ENCODE measurements at regions not wholly inside any gene's neighbourhood (a gene's known extent, or its start where the extent isn't known, plus 50 kb on each side); places are given as distances from the start of the nearest gene placed in this dataset.

GRCh38 chr10:78173360-78174015 lies 139.8 kb downstream of the RPS24 start:
- Histone ChIP-seq H3K9ac (ENCODE audit: low read depth in 1 of 3, low read length in 3 of 3) (no peak overlapping the region), H3K4me3 (ENCODE audit: low read length in 3 of 3) (no peak overlapping the region), H3K27me3 (ENCODE audit: control insufficient read depth in 3 of 3, insufficient read depth in 3 of 3, low read length in 3 of 3) (peaks cover 0 to 4% (median 3%) of the 10 kb centered on the region in 3 donors), H3K36me3 (ENCODE audit: control insufficient read depth in 3 of 3, insufficient read depth in 3 of 3, low read length in 3 of 3) (no peaks in the 10 kb centered on the region), H3K27ac (ENCODE audit: low read depth, low read length) (no peak overlapping the region), H3K9me3 (ENCODE audit: control insufficient read depth in 3 of 3, low read length in 3 of 3) (no peaks in the 10 kb centered on the region), H3K4me1 (ENCODE audit: control insufficient read depth in 3 of 3, insufficient read depth in 3 of 3, low read length in 3 of 3) (no peaks in the 10 kb centered on the region)

- Histone ChIP-seq H3K9ac (ENCODE audit: low read depth in 1 of 3, low read length in 3 of 3) (no peak overlapping the region), H3K36me3 (ENCODE audit: control insufficient read depth in 3 of 3, insufficient read depth in 3 of 3, low read length in 3 of 3) (no peaks in the 10 kb centered on the region), H3K27me3 (ENCODE audit: control insufficient read depth in 3 of 3, insufficient read depth in 3 of 3, low read length in 3 of 3) (peaks cover 7 to 18% (median 15%) of the 10 kb centered on the region in 3 donors), H3K27ac (ENCODE audit: low read depth, low read length) (no peak overlapping the region), H3K9me3 (ENCODE audit: control insufficient read depth in 3 of 3, low read length in 3 of 3) (no peaks in the 10 kb centered on the region), H3K4me3 (ENCODE audit: low read length in 3 of 3) (no peak overlapping the region), H3K4me1 (ENCODE audit: control insufficient read depth in 3 of 3, insufficient read depth in 3 of 3, low read length in 3 of 3) (no peaks in the 10 kb centered on the region)
These were observed 141.9 kb downstream of the RPS24 start for GRCh38 chr10:78175444-78176015.

- no peak overlapping the region for H3K4me3 ChIP-seq (ENCODE audit: low read length in 3 of 3)
These were observed 143.0 kb downstream of the RPS24 start for GRCh38 chr10:78176320-78177317.

GRCh38 chr10:78177491-78178185 lies 144.0 kb downstream of the RPS24 start:
- Histone ChIP-seq H3K36me3 (ENCODE audit: control insufficient read depth in 3 of 3, insufficient read depth in 3 of 3, low read length in 3 of 3) (no peaks in the 10 kb centered on the region), H3K27me3 (ENCODE audit: control insufficient read depth in 3 of 3, insufficient read depth in 3 of 3, low read length in 3 of 3) (peaks cover 13 to 24% (median 20%) of the 10 kb centered on the region in 3 donors), H3K4me1 (ENCODE audit: control insufficient read depth in 3 of 3, insufficient read depth in 3 of 3, low read length in 3 of 3) (no peaks in the 10 kb centered on the region), H3K4me3 (ENCODE audit: low read length in 3 of 3) (no peak overlapping the region), H3K9ac (ENCODE audit: low read depth in 1 of 3, low read length in 3 of 3) (no peak overlapping the region), H3K27ac (ENCODE audit: low read depth, low read length) (no peak overlapping the region), H3K9me3 (ENCODE audit: control insufficient read depth in 3 of 3, low read length in 3 of 3) (no peaks in the 10 kb centered on the region)

More at GRCh38 chr10:78176320-78177317, 143.0 kb downstream of the RPS24 start:
- H3K27ac ChIP-seq (ENCODE audit: low read depth, low read length) = no peak overlapping the region
- H3K9ac ChIP-seq (ENCODE audit: low read depth in 1 of 3, low read length in 3 of 3) = no peak overlapping the region
- peaks cover 13 to 24% (median 19%) of the 10 kb centered on the region in 3 donors for H3K27me3 ChIP-seq (ENCODE audit: control insufficient read depth in 3 of 3, insufficient read depth in 3 of 3, low read length in 3 of 3)
- H3K9me3 ChIP-seq (ENCODE audit: control insufficient read depth in 3 of 3, low read length in 3 of 3) = no peaks in the 10 kb centered on the region
- H3K4me1 ChIP-seq (ENCODE audit: control insufficient read depth in 3 of 3, insufficient read depth in 3 of 3, low read length in 3 of 3) = no peaks in the 10 kb centered on the region
- no peaks in the 10 kb centered on the region for H3K36me3 ChIP-seq (ENCODE audit: control insufficient read depth in 3 of 3, insufficient read depth in 3 of 3, low read length in 3 of 3)

GRCh38 chr10:78178397-78178796 lies 144.7 kb downstream of the RPS24 start:
- H3K9me3 ChIP-seq (ENCODE audit: control insufficient read depth in 3 of 3, low read length in 3 of 3) = no peaks in the 10 kb centered on the region
- no peaks in the 10 kb centered on the region for H3K36me3 ChIP-seq (ENCODE audit: control insufficient read depth in 3 of 3, insufficient read depth in 3 of 3, low read length in 3 of 3)
- H3K27me3 ChIP-seq (ENCODE audit: control insufficient read depth in 3 of 3, insufficient read depth in 3 of 3, low read length in 3 of 3) = peaks cover 13 to 24% (median 20%) of the 10 kb centered on the region in 3 donors
- no peaks in the 10 kb centered on the region for H3K4me1 ChIP-seq (ENCODE audit: control insufficient read depth in 3 of 3, insufficient read depth in 3 of 3, low read length in 3 of 3)
- H3K27ac ChIP-seq (ENCODE audit: low read depth, low read length) = no peak overlapping the region
- H3K4me3 ChIP-seq (ENCODE audit: low read length in 3 of 3) = no peak overlapping the region
- H3K9ac ChIP-seq (ENCODE audit: low read depth in 1 of 3, low read length in 3 of 3) = no peak overlapping the region

GRCh38 chr10:78178940-78179339 lies 145.3 kb downstream of the RPS24 start:
- H3K27me3 ChIP-seq (ENCODE audit: control insufficient read depth in 3 of 3, insufficient read depth in 3 of 3, low read length in 3 of 3) = peaks cover 13 to 24% (median 20%) of the 10 kb centered on the region in 3 donors
- no peaks in the 10 kb centered on the region for H3K9me3 ChIP-seq (ENCODE audit: control insufficient read depth in 3 of 3, low read length in 3 of 3)
- no peak overlapping the region for H3K9ac ChIP-seq (ENCODE audit: low read depth in 1 of 3, low read length in 3 of 3)
- no peak overlapping the region for H3K4me3 ChIP-seq (ENCODE audit: low read length in 3 of 3)
- H3K4me1 ChIP-seq (ENCODE audit: control insufficient read depth in 3 of 3, insufficient read depth in 3 of 3, low read length in 3 of 3) = peaks cover 0 to 1% (median 0%) of the 10 kb centered on the region in 3 donors
- no peaks in the 10 kb centered on the region for H3K36me3 ChIP-seq (ENCODE audit: control insufficient read depth in 3 of 3, insufficient read depth in 3 of 3, low read length in 3 of 3)
- H3K27ac ChIP-seq (ENCODE audit: low read depth, low read length) = no peak overlapping the region

GRCh38 chr10:78179886-78180705 lies 146.4 kb downstream of the RPS24 start:
- no peak overlapping the region for H3K27ac ChIP-seq (ENCODE audit: low read depth, low read length)
- no peak overlapping the region for H3K9ac ChIP-seq (ENCODE audit: low read depth in 1 of 3, low read length in 3 of 3)
- H3K36me3 ChIP-seq (ENCODE audit: control insufficient read depth in 3 of 3, insufficient read depth in 3 of 3, low read length in 3 of 3) = no peaks in the 10 kb centered on the region
- peaks cover 13 to 24% (median 20%) of the 10 kb centered on the region in 3 donors for H3K27me3 ChIP-seq (ENCODE audit: control insufficient read depth in 3 of 3, insufficient read depth in 3 of 3, low read length in 3 of 3)
- H3K9me3 ChIP-seq (ENCODE audit: control insufficient read depth in 3 of 3, low read length in 3 of 3) = no peaks in the 10 kb centered on the region
- peaks cover 0 to 2% (median 0%) of the 10 kb centered on the region in 3 donors for H3K4me1 ChIP-seq (ENCODE audit: control insufficient read depth in 3 of 3, insufficient read depth in 3 of 3, low read length in 3 of 3)
- no peak overlapping the region for H3K4me3 ChIP-seq (ENCODE audit: low read length in 3 of 3)

GRCh38 chr10:78181381-78182055 lies 147.9 kb downstream of the RPS24 start:
- peaks cover 2 to 6% (median 3%) of the 10 kb centered on the region in 3 donors for H3K4me1 ChIP-seq (ENCODE audit: control insufficient read depth in 3 of 3, insufficient read depth in 3 of 3, low read length in 3 of 3)
- no peaks in the 10 kb centered on the region for H3K36me3 ChIP-seq (ENCODE audit: control insufficient read depth in 3 of 3, insufficient read depth in 3 of 3, low read length in 3 of 3)
- H3K9ac ChIP-seq (ENCODE audit: low read depth in 1 of 3, low read length in 3 of 3) = no peak overlapping the region

More at GRCh38 chr10:78181381-78182055, 147.9 kb downstream of the RPS24 start:
- no peak overlapping the region for H3K27ac ChIP-seq (ENCODE audit: low read depth, low read length)
- no peak overlapping the region for H3K4me3 ChIP-seq (ENCODE audit: low read length in 3 of 3)
- H3K9me3 ChIP-seq (ENCODE audit: control insufficient read depth in 3 of 3, low read length in 3 of 3) = no peaks in the 10 kb centered on the region
- H3K27me3 ChIP-seq (ENCODE audit: control insufficient read depth in 3 of 3, insufficient read depth in 3 of 3, low read length in 3 of 3) = peaks cover 13 to 24% (median 20%) of the 10 kb centered on the region in 3 donors
